Naive thymus-derived CD8-positive, alpha-beta T cell (primary cell): ENCODE measurements at regions not wholly inside any gene's neighbourhood (a gene's known extent, or its start where the extent isn't known, plus 50 kb on each side); places are given as distances from the start of the nearest gene placed in this dataset.
A peak's percentile ranks its signal among the peaks of the same experiment; 100 is the strongest.

Experiments used
- ATAC-seq, 2 donors: fragments of 150-1000 bp; cut with Tn5 transposase in 1 of 2; sonication (Bioruptor Pico), chemical (Tn5 transposase) in 1 of 2; 1 replicate in 1 of 2; 2 replicates in 1 of 2; pipeline ENCODE4 v1.10.0; 2021; ENCODE audit warnings: mild to moderate bottlenecking in 2 of 2, moderate library complexity in 2 of 2
- POLR2A ChIA-PET: fragments of 350-600 bp; sonication (Branson Sonifier 250); formaldehyde crosslinking; loops from one replicate; lab custom pipeline; 2021; ENCODE audit warnings: antibody characterized with exemption; lab: Charles Lee
- DNase-seq, 10 donors: peaks; one replicate each; pipeline versions ENCODE4 v3.0.0 to v3.0.0-alpha.2; 2020 to 2022
- H3K27ac Mint-ChIP-seq, 10 donors: one replicate each; pipeline ENCODE4 v1.8.0; 2020 to 2022; ENCODE audit warnings: mild to moderate bottlenecking in 10 of 10, mixed read lengths in 10 of 10, moderate library complexity in 4 of 10, inconsistent platforms in 1 of 10
- H3K27me3 Mint-ChIP-seq, 5 donors: one replicate each; pipeline ENCODE4 v1.8.0; 2021 to 2022; ENCODE audit warnings: mixed read lengths in 5 of 5
- H3K36me3 Mint-ChIP-seq, 3 donors: one replicate each; pipeline ENCODE4 v1.8.0; 2020 to 2022; ENCODE audit warnings: mixed read lengths in 3 of 3, mild to moderate bottlenecking in 2 of 3, inconsistent platforms in 1 of 3
- H3K4me1 Mint-ChIP-seq, 4 donors: one replicate each; pipeline ENCODE4 v1.8.0; 2021 to 2022; ENCODE audit warnings: mixed read lengths in 4 of 4
- H3K4me3 Mint-ChIP-seq, 10 donors: one replicate each; pipeline ENCODE4 v1.8.0; 2020 to 2022; ENCODE audit warnings: mild to moderate bottlenecking in 10 of 10, mixed read lengths in 10 of 10, moderate library complexity in 6 of 10, inconsistent platforms in 1 of 10
- H3K9me3 Mint-ChIP-seq, 9 donors: one replicate each; pipeline ENCODE4 v1.8.0; 2020 to 2022; ENCODE audit warnings: mixed read lengths in 9 of 9, mild to moderate bottlenecking in 3 of 9, inconsistent platforms in 1 of 9, moderate library complexity in 1 of 9

DNA sequence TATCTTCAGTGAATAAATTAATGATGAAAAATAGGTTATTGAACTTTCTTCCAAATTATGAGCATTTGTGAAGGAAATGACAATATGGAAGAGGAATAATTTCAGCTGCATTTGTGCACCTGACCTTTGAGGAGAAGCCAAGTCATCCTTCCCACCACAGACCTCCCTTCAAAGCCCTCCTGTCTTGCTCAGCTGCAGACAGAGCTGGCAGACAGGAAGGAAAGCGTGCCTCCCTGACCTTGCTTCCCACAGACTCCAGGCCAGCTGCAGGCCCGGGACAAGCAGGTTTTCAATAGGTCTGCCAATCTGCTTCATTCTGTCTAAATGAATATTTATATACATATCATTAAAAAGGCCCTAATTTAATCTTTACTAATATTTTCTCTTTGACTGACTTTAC, 152.9 kb upstream of the RBMS3 start:
- no peak for DNase-seq
- H3K4me3 Mint-ChIP-seq = no peak overlapping the region
- POLR2A ChIA-PET = no interaction called here
- H3K27ac Mint-ChIP-seq = no peak overlapping the region
- H3K9me3 Mint-ChIP-seq = peaks cover 0 to 10% (median 2%) of the 10 kb centered on the region in 9 donors
- ATAC-seq = no peak
- H3K27me3 Mint-ChIP-seq = no peaks in the 10 kb centered on the region
- H3K4me1 Mint-ChIP-seq = no peaks in the 10 kb centered on the region
- peaks cover 0 to 4% (median 0%) of the 10 kb centered on the region in 3 donors for H3K36me3 Mint-ChIP-seq

- H3K9me3 Mint-ChIP-seq = peaks cover 0 to 4% (median 0%) of the 10 kb centered on the region in 9 donors
- no peak overlapping the region for H3K4me3 Mint-ChIP-seq
- DNase-seq (no peak), ATAC-seq (no peak)
- POLR2A ChIA-PET = no interaction called here
- no peaks in the 10 kb centered on the region for H3K36me3 Mint-ChIP-seq
- H3K27me3 Mint-ChIP-seq = peaks cover 0 to 3% (median 0%) of the 10 kb centered on the region in 5 donors
- H3K27ac Mint-ChIP-seq = no peak overlapping the region
- H3K4me1 Mint-ChIP-seq = peaks cover 0 to 2% (median 0%) of the 10 kb centered on the region in 4 donors
Measured at GRCh38 chr3:29137601-29138000, 143.3 kb upstream of the RBMS3 start.

DNA sequence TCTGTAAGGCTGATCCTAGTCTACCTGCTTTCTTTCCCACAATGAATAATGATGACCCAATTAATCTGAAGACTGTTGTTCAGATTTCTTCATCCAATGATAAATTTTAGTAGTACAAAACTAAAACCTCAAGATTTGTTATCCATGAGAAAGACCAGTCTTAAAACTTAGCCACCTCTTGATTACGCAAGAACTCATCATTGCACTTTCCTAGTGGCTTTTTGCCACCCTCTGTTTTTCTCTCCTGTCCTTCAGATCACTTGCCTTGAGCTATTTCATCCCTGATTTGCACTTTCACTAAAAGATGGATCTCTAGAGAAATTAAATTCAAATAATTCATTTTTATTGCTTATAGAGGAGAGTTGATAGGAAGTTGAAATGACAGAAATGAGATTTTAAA, 142.7 kb upstream of the RBMS3 start:
- H3K4me3 Mint-ChIP-seq = no peak overlapping the region
- DNase-seq (no peak), ATAC-seq (no peak)
- peaks cover 0 to 3% (median 0%) of the 10 kb centered on the region in 5 donors for H3K27me3 Mint-ChIP-seq
- H3K9me3 Mint-ChIP-seq = no peaks in the 10 kb centered on the region
- no peaks in the 10 kb centered on the region for H3K36me3 Mint-ChIP-seq
- peaks cover 0 to 2% (median 0%) of the 10 kb centered on the region in 4 donors for H3K4me1 Mint-ChIP-seq
- POLR2A ChIA-PET = no interaction called here
- H3K27ac Mint-ChIP-seq = no peak overlapping the region

DNA sequence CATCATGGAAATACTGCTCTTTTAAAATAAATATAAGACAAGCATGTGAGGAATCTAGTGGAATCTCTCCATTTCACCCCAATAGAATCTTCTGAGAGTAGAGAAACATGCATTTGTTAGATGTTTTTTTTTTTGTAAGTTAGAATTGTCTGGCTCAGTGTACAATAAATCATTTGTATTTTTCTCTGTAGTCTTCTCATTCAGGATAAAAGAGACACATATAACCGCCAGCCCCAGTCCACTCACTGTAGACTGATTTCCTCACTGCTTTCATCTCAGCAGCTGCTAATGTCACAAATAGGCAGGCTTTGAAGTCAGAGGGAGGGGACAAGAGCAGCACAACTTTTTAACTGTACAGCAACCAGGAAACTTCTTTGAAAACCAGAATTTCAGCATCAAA, 140.2 kb upstream of the RBMS3 start:
- no peaks in the 10 kb centered on the region for H3K36me3 Mint-ChIP-seq
- POLR2A ChIA-PET = no interaction called here
- peaks cover 0 to 2% (median 0%) of the 10 kb centered on the region in 4 donors for H3K4me1 Mint-ChIP-seq
- H3K27me3 Mint-ChIP-seq = peaks cover 0 to 6% (median 0%) of the 10 kb centered on the region in 5 donors
- peak in 1 of 2 donors; percentile 58 for ATAC-seq
- no peaks in the 10 kb centered on the region for H3K9me3 Mint-ChIP-seq
- peak in 2 of 10 donors; percentile 6 to 7 for DNase-seq
- H3K27ac Mint-ChIP-seq = no peak overlapping the region
- H3K4me3 Mint-ChIP-seq = no peak overlapping the region

- no peak overlapping the region for H3K4me3 Mint-ChIP-seq
- peaks cover 0 to 2% (median 0%) of the 10 kb centered on the region in 4 donors for H3K4me1 Mint-ChIP-seq
- H3K27ac Mint-ChIP-seq = no peak overlapping the region
- H3K9me3 Mint-ChIP-seq = no peaks in the 10 kb centered on the region
- no peaks in the 10 kb centered on the region for H3K36me3 Mint-ChIP-seq
- POLR2A ChIA-PET = interaction anchor here (0.5 kb wide), 1 partner anchor 1420 kb away, joined by 3 read pairs; the partner anchor contains the start of gene EOMES
- DNase-seq = no peak
- H3K27me3 Mint-ChIP-seq = peaks cover 0 to 6% (median 0%) of the 10 kb centered on the region in 5 donors
- ATAC-seq = no peak
Measured at GRCh38 chr3:29141197-29141917, 139.5 kb upstream of the RBMS3 start.

- ATAC-seq = no peak
- peaks cover 0 to 6% (median 0%) of the 10 kb centered on the region in 5 donors for H3K27me3 Mint-ChIP-seq
- no peaks in the 10 kb centered on the region for H3K36me3 Mint-ChIP-seq
- DNase-seq = no peak
- H3K4me1 Mint-ChIP-seq = peaks cover 0 to 2% (median 0%) of the 10 kb centered on the region in 4 donors
- H3K9me3 Mint-ChIP-seq = no peaks in the 10 kb centered on the region
- no peak overlapping the region for H3K4me3 Mint-ChIP-seq
- POLR2A ChIA-PET = no interaction called here
- H3K27ac Mint-ChIP-seq = no peak overlapping the region
Measured at GRCh38 chr3:29141918-29142275, 139.0 kb upstream of the RBMS3 start.

- POLR2A ChIA-PET = no interaction called here
- no peak for ATAC-seq
- H3K36me3 Mint-ChIP-seq = no peaks in the 10 kb centered on the region
- peaks cover 0 to 6% (median 0%) of the 10 kb centered on the region in 5 donors for H3K27me3 Mint-ChIP-seq
- H3K9me3 Mint-ChIP-seq = peaks cover 0 to 3% (median 0%) of the 10 kb centered on the region in 9 donors
- H3K4me3 Mint-ChIP-seq = no peak overlapping the region
- peaks cover 0 to 2% (median 0%) of the 10 kb centered on the region in 4 donors for H3K4me1 Mint-ChIP-seq
- H3K27ac Mint-ChIP-seq = no peak overlapping the region
- no peak for DNase-seq
Measured at GRCh38 chr3:29143151-29143550, 137.7 kb upstream of the RBMS3 start.

GRCh38 chr3:29144361-29144760, 136.5 kb upstream of the RBMS3 start:
- Mint-ChIP-seq H3K4me3 (no peak overlapping the region), H3K4me1 (peaks cover 0 to 2% (median 0%) of the 10 kb centered on the region in 4 donors), H3K27ac (no peak overlapping the region), H3K27me3 (peaks cover 0 to 6% (median 0%) of the 10 kb centered on the region in 5 donors), H3K9me3 (peaks cover 0 to 3% (median 0%) of the 10 kb centered on the region in 9 donors), H3K36me3 (no peaks in the 10 kb centered on the region)
- no peak for DNase-seq
- POLR2A ChIA-PET = no interaction called here
- no peak for ATAC-seq

GRCh38 chr3:29144807-29145206, 136.1 kb upstream of the RBMS3 start:
- Mint-ChIP-seq H3K9me3 (peaks cover 0 to 3% (median 0%) of the 10 kb centered on the region in 9 donors), H3K4me1 (peaks cover 0 to 2% (median 0%) of the 10 kb centered on the region in 4 donors), H3K36me3 (no peaks in the 10 kb centered on the region), H3K27ac (no peak overlapping the region), H3K27me3 (peaks cover 0 to 6% (median 0%) of the 10 kb centered on the region in 5 donors), H3K4me3 (no peak overlapping the region)
- ATAC-seq (no peak), DNase-seq (no peak)
- POLR2A ChIA-PET = no interaction called here

DNA sequence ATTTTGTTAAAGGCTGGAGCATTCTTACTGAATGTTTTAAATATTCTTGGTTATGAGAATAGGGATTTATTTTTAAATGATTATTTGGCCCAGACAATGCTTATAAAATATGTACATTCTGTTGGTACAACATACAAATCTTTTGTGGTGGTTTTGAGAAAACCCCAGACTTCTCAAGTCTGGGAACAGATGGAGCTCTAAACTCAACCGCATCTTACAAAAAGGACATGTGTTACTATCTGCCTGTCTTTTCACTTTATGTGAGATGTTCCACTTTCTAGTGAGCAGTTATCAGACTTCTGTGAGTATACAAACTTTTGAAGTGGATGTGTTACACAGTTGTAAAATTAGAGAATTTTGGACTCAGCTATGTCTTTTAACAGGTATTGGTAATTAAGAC, 135.5 kb upstream of the RBMS3 start:
- ATAC-seq (no peak), DNase-seq (no peak)
- peaks cover 0 to 6% (median 0%) of the 10 kb centered on the region in 5 donors for H3K27me3 Mint-ChIP-seq
- POLR2A ChIA-PET = no interaction called here
- H3K4me1 Mint-ChIP-seq = peaks cover 0 to under 1% (median 0%) of the 10 kb centered on the region in 4 donors
- no peak overlapping the region for H3K27ac Mint-ChIP-seq
- peaks cover 0 to 3% (median 0%) of the 10 kb centered on the region in 9 donors for H3K9me3 Mint-ChIP-seq
- H3K4me3 Mint-ChIP-seq = no peak overlapping the region
- H3K36me3 Mint-ChIP-seq = no peaks in the 10 kb centered on the region

DNA sequence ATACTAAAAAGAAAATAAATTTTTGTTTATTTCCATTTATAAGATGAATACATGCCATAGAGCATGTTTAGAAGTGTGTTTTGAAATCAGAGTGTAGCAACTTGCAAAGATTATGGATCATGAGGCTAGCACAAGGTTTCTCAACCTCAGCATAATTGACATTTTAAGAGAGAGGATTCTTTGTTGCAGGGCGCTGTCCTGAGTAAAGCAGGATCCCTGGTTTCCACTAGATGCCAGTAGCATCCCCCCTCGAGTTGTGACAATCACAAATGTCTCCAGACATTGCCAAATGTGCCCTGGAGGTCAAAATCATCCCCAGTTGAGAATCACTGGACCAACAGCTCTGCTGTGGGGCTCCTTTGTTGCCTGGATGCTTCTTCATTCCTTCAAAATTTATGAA, 128.5 kb upstream of the RBMS3 start:
- ATAC-seq = no peak
- POLR2A ChIA-PET = no interaction called here
- Mint-ChIP-seq H3K4me3 (no peak overlapping the region), H3K36me3 (no peaks in the 10 kb centered on the region), H3K9me3 (peaks cover 0 to 2% (median 0%) of the 10 kb centered on the region in 9 donors), H3K27ac (no peak overlapping the region), H3K27me3 (peaks cover 0 to 4% (median 0%) of the 10 kb centered on the region in 5 donors), H3K4me1 (peaks cover 2 to 9% (median 7%) of the 10 kb centered on the region in 4 donors)
- DNase-seq = no peak

GRCh38 chr3:29153811-29154210, 127.1 kb upstream of the RBMS3 start:
- H3K27ac Mint-ChIP-seq = no peak overlapping the region
- no peaks in the 10 kb centered on the region for H3K36me3 Mint-ChIP-seq
- H3K9me3 Mint-ChIP-seq = peaks cover 0 to 2% (median 0%) of the 10 kb centered on the region in 9 donors
- no peak overlapping the region for H3K4me3 Mint-ChIP-seq
- H3K27me3 Mint-ChIP-seq = peaks cover 0 to 4% (median 0%) of the 10 kb centered on the region in 5 donors
- ATAC-seq (peak in 1 of 2 donors; percentile 59), DNase-seq (peak in 3 of 10 donors; percentile 7 to 27 (median 22))
- POLR2A ChIA-PET = no interaction called here
- peaks cover 2 to 9% (median 7%) of the 10 kb centered on the region in 4 donors for H3K4me1 Mint-ChIP-seq

DNA sequence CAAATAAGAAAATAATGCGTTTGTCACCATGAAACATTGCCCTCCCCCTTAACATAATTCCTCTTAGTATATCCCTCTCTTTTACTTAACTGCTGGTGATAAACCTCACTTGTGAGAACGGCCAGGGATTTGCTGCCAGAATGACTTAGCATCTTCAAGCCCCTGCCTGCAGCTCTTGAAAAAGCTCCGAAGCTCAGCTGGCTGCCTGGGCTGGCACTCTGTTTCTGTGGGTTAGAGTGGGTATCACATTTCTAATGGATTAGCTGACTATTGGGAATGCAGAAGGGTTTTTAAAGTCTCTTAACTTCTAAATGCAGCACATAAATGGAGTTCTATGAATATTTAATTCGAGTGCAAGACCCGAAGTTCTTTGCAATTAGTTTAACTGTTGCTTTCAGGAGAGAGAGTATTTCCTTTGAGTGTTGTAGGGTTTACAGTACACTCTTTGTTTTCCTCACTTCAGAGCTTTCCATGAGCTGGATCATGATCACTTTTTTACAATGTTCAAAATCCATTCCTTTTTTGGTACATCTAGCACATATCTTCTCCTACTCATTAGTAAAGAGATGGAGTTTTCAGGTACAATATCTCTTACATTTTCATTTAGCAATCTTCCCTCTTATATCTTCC, 124.7 kb upstream of the RBMS3 start:
- no peak for DNase-seq
- Mint-ChIP-seq H3K4me3 (no peak overlapping the region), H3K9me3 (peaks cover 0 to 2% (median 0%) of the 10 kb centered on the region in 9 donors), H3K36me3 (no peaks in the 10 kb centered on the region), H3K27me3 (peaks cover 0 to 4% (median 0%) of the 10 kb centered on the region in 5 donors), H3K27ac (no peak overlapping the region), H3K4me1 (peaks cover 2 to 9% (median 7%) of the 10 kb centered on the region in 4 donors)
- no peak for ATAC-seq
- POLR2A ChIA-PET = no interaction called here
